Lung (tissue), 11 donors: ENCODE measurements at regions not wholly inside any gene's neighbourhood (a gene's known extent, or its start where the extent isn't known, plus 50 kb on each side); places are given as distances from the start of the nearest gene placed in this dataset.

ENCODE experiments used
- ATAC-seq: fragments of 200-7000 bp; cut with Tn5 transposase; one replicate; pipeline ENCODE4 v1.9.1; 2020; ENCODE audit warnings: moderate number of reproducible peaks; ENCODE audit not compliant: insufficient read depth, low FRiP score
- DNase-seq, 3 donors: peaks; one replicate each; pipeline ENCODE4 v3.0.0-alpha.2; 2013 to 2017
- H3K27ac ChIP-seq, 2 donors: one replicate each; pipeline ENCODE4 v1.5.1; 2013; ENCODE audit warnings: mild to moderate bottlenecking in 2 of 2, moderate library complexity in 2 of 2, control low read depth in 1 of 2, inconsistent platforms in 1 of 2, low read depth in 1 of 2, low read length in 1 of 2
- H3K27me3 ChIP-seq, 3 donors: one replicate each; pipeline ENCODE4 v1.5.1; 2013; ENCODE audit warnings: low read length in 2 of 3; ENCODE audit not compliant: control insufficient read depth in 3 of 3, insufficient read depth in 3 of 3
- H3K36me3 ChIP-seq, 4 donors: one replicate each; pipeline ENCODE4 v1.5.1; 2013; ENCODE audit warnings: low read length in 4 of 4, mild to moderate bottlenecking in 1 of 4, moderate library complexity in 1 of 4; ENCODE audit not compliant: control insufficient read depth in 4 of 4, insufficient read depth in 4 of 4
- H3K4me1 ChIP-seq, 5 donors: one replicate each; pipeline ENCODE4 v1.5.1; 2013; ENCODE audit warnings: low read length in 5 of 5, mild to moderate bottlenecking in 2 of 5, moderate library complexity in 1 of 5; ENCODE audit not compliant: control insufficient read depth in 5 of 5, insufficient read depth in 5 of 5
- H3K4me3 ChIP-seq: one replicate; pipeline ENCODE4 v1.5.1; 2013; ENCODE audit warnings: mild to moderate bottlenecking, control low read depth, moderate library complexity
- H3K9ac ChIP-seq, 2 donors: one replicate each; pipeline ENCODE4 v1.5.1; 2013; ENCODE audit warnings: low read length in 2 of 2, control low read depth in 1 of 2; ENCODE audit not compliant: insufficient read depth in 1 of 2
- H3K9me3 ChIP-seq, 4 donors: one replicate each; pipeline ENCODE4 v1.5.1; 2013; ENCODE audit warnings: low read length in 3 of 4, mild to moderate bottlenecking in 1 of 4, moderate library complexity in 1 of 4; ENCODE audit not compliant: control insufficient read depth in 4 of 4, insufficient read depth in 3 of 4
- WGBS, 2 donors: extraction: QIAGEN DNeasy Blood & Tissue Kit; methylation state at CpG; one replicate each; pipeline ENCODE4 v1.1.7; 2013; 5-methylcytosine and 5-hydroxymethylcytosine counted together
- TF ChIP-seq, protein P1 (sequence below): IDR thresholded peaks from 2 replicates; pipeline ENCODE4 v1.5.1; 2012; ENCODE audit warnings: mild to moderate bottlenecking; ENCODE audit errors: control extremely low read depth, extremely low read depth
- donor health status: control.
- donor health status: control.
- donor health status: Bipolar disorder and iron deficiency.
- donor health status: healthy.
- donor health status: DM: yes; HTN: yes; CAD: no.

DNA sequence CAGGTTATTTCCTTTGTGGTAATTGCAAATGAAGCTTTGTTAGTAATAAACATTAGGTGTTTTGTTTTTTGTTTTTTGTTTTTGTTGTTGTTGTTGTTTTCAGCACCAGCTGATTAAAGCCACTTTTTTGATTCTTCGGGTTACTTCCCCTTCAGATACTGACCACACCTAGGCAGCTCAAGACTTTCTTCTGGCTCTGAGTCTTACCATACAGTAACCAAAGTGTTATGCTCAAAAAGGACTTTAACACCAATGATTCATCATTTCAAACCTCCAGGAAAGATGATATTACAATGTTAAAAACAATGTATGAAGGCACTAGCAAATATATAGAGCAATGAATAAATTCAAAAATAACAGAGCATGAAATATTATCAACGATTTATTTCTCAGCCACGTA is 265.2 kb upstream of the SP8 start:
- Histone ChIP-seq H3K9me3 (peaks cover 0 to 4% (median 0%) of the 10 kb centered on the region in 4 donors), H3K27ac (no peak overlapping the region), H3K9ac (no peak overlapping the region), H3K36me3 (no peaks in the 10 kb centered on the region), H3K4me3 (no peak overlapping the region), H3K4me1 (no peaks in the 10 kb centered on the region), H3K27me3 (no peaks in the 10 kb centered on the region)
- DNase-seq, result no peak
- 80 to 95% methylated on average over 3 of the region's 3 CpGs for WGBS, 2 donors
- TF ChIP-seq, protein P1, sequence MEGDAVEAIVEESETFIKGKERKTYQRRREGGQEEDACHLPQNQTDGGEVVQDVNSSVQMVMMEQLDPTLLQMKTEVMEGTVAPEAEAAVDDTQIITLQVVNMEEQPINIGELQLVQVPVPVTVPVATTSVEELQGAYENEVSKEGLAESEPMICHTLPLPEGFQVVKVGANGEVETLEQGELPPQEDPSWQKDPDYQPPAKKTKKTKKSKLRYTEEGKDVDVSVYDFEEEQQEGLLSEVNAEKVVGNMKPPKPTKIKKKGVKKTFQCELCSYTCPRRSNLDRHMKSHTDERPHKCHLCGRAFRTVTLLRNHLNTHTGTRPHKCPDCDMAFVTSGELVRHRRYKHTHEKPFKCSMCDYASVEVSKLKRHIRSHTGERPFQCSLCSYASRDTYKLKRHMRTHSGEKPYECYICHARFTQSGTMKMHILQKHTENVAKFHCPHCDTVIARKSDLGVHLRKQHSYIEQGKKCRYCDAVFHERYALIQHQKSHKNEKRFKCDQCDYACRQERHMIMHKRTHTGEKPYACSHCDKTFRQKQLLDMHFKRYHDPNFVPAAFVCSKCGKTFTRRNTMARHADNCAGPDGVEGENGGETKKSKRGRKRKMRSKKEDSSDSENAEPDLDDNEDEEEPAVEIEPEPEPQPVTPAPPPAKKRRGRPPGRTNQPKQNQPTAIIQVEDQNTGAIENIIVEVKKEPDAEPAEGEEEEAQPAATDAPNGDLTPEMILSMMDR, result no peak
- ATAC-seq, result no peak

DNA sequence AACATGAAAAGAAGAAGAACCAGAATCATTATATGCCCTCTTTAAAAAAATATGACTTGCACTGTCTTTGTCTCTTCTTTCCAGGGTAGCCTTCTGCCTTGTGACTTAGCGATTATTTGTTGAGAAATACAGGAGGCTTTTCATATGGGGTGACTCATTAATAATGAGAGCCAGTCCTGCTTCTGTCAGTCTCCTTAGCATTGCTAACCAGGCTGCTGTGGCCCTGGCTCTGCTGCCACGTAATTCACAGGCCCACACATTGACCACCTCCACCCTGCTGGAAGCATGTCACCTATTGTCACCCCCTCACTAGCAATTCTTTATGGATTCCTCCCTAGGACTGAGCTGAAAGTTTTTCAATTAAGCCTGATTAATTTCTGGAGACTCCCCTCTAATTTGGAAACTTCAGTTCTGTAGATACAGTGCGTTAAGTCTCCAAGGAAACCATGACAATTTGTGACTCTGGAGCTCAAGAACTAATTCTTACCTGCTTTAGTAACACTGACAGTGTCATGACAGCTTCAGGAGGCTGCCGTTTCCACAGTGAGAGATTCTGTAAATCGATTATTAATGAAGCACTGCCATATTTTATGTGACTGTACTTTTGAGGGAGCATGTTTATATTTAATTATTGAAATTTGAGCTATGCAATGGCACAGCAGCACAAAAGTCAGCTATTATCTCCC is 267.9 kb upstream of the SP8 start:
- TF ChIP-seq, protein P1, result no peak
- DNase-seq, result no peak
- Histone ChIP-seq H3K27me3 (no peaks in the 10 kb centered on the region), H3K4me3 (no peak overlapping the region), H3K36me3 (no peaks in the 10 kb centered on the region), H3K4me1 (no peaks in the 10 kb centered on the region), H3K9ac (no peak overlapping the region), H3K27ac (no peak overlapping the region), H3K9me3 (peaks cover 0 to 9% (median 0%) of the 10 kb centered on the region in 4 donors)
- WGBS, 2 donors, result 83 to 88% methylated on average over 5 of the region's 5 CpGs
- ATAC-seq, result no peak

DNA sequence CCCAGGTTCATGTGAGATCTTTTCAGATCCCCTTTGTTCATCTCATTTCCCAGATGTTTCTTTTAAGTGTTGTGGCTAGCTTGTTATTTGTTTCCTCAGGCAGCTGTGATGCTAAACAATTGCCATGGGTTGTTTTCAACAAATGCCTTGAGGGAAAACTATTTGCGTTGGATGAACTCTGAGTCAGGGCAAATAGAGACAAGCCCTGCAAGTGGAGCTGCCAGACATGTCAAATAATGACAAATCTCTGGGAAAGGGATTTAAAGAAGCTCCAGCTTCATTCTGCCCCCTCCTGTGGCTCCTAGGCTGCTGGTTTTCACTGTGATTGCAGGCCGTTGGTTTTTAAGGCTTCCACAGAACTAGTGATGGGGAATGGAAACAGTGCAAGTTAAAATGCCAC is 272.4 kb upstream of the SP8 start:
- no peak for DNase-seq
- Histone ChIP-seq H3K9ac (no peak overlapping the region), H3K9me3 (peaks cover 0 to 5% (median 0%) of the 10 kb centered on the region in 4 donors), H3K4me1 (no peaks in the 10 kb centered on the region), H3K27me3 (no peaks in the 10 kb centered on the region), H3K36me3 (no peaks in the 10 kb centered on the region), H3K27ac (no peak overlapping the region), H3K4me3 (no peak overlapping the region)
- no peak for ATAC-seq
- WGBS, 2 donors, result 66 to 92% methylated on average over 2 of the region's 2 CpGs
- TF ChIP-seq, protein P1, result no peak

DNA sequence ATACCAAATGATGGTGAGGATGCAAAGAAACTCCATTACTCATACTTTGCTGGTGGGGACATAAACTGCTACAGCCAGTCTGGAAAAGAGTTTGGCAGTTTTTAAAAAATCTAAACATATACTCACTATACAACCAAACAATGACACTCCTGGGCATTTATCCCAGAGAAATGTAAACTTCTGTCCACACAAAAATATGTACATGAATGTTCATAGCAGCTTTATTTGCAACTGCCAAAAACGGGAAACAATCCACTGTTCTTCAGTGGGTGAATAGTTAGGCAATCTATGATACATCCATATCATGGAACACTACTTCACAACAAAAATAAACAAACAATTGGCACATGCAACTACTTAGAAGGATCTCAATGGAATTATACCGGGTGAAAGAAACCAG is 276.4 kb upstream of the SP8 start:
- Histone ChIP-seq H3K27ac (no peak overlapping the region), H3K36me3 (no peaks in the 10 kb centered on the region), H3K4me3 (no peak overlapping the region), H3K4me1 (no peaks in the 10 kb centered on the region), H3K9ac (no peak overlapping the region), H3K27me3 (no peaks in the 10 kb centered on the region), H3K9me3 (peaks cover 0 to 5% (median 0%) of the 10 kb centered on the region in 4 donors)
- DNase-seq (peak in 2 of 3 donors; percentile 6 to 22), ATAC-seq (no peak)
- 68 to 85% methylated on average over 2 of the region's 2 CpGs for WGBS, 2 donors
- TF ChIP-seq, protein P1, result no peak
